Esophagus muscularis mucosa (tissue), 4 donors: ENCODE measurements at regions not wholly inside any gene's neighbourhood (a gene's known extent, or its start where the extent isn't known, plus 50 kb on each side); places are given as distances from the start of the nearest gene placed in this dataset.

ENCODE experiments used
- DNase-seq: peaks from one replicate; pipeline ENCODE4 v3.0.0-alpha.2; 2017; ENCODE audit errors: extremely low spot score
- H3K27ac ChIP-seq, 4 donors: fragments of 200-600 bp; sonication (generic); replicated peaks in 1 of 4; 1 replicate in 3 of 4; 2 replicates in 1 of 4; pipeline ENCODE4 v1.5.1; 2016 to 2019; ENCODE audit warnings: mild to moderate bottlenecking in 1 of 4
- H3K27me3 ChIP-seq, 4 donors: fragments of 200-600 bp; sonication (generic); one replicate each; pipeline versions ENCODE4 v1.5.1 to v1.6.0; 2016 to 2019
- H3K36me3 ChIP-seq, 4 donors: fragments of 200-600 bp; sonication (generic); one replicate each; pipeline ENCODE4 v1.5.1; 2016 to 2019
- H3K4me1 ChIP-seq, 4 donors: fragments of 200-600 bp; sonication (generic); one replicate each; pipeline ENCODE4 v1.5.1; 2016 to 2019
- H3K4me3 ChIP-seq, 4 donors: fragments of 200-600 bp; sonication (generic); 1 replicate in 2 of 4; 2 replicates in 2 of 4; pipeline ENCODE4 v1.5.1; 2016 to 2019; ENCODE audit warnings: mild to moderate bottlenecking in 4 of 4, moderate library complexity in 1 of 4
- H3K9me3 ChIP-seq, 4 donors: fragments of 200-600 bp; sonication (generic); 1 replicate in 3 of 4; 2 replicates in 1 of 4; pipeline ENCODE4 v1.5.1; 2016 to 2019
- CTCF ChIP-seq, 3 experiments: fragments of 200-600 bp in 2 of 3; fragments of 450-650 bp in 1 of 3; sonication (generic) in 2 of 3; IDR thresholded peaks; one replicate each; pipeline ENCODE4 v1.5.1; 2017 to 2019; ENCODE audit warnings: antibody characterized with exemption in 3 of 3, mild to moderate bottlenecking in 2 of 3, moderate library complexity in 1 of 3
- EP300 ChIP-seq: sonication (generic); formaldehyde crosslinking; IDR thresholded peaks from one replicate; pipeline ENCODE4 v1.6.1; 2017; ENCODE audit warnings: antibody characterized with exemption
- POLR2A ChIP-seq: fragments of 450-650 bp; IDR thresholded peaks from one replicate; pipeline ENCODE4 v1.6.1; 2017; ENCODE audit warnings: antibody characterized with exemption, moderate library complexity, mild to moderate bottlenecking, low read depth
- POLR2AphosphoS5 ChIP-seq, 2 donors: sonication (generic); formaldehyde crosslinking; IDR thresholded peaks; one replicate each; pipeline ENCODE4 v1.6.1; 2017; ENCODE audit warnings: antibody characterized with exemption in 2 of 2
- WGBS: methylation state at CpG from one replicate; pipeline ENCODE4 v1.1.5; 2018; 5-methylcytosine and 5-hydroxymethylcytosine counted together
- intact Hi-C: fragments of 100-400 bp; cut with DNase I; formaldehyde crosslinking; loops from one replicate; pipeline ENCODE4 v1.15.1; 2023

GRCh38 chr4:19438233-19438632 lies 813.5 kb upstream of the SLIT2 start:
- Histone ChIP-seq H3K9me3 (peaks cover 0 to 8% (median 3%) of the 10 kb centered on the region in 4 donors), H3K27me3 (no peaks in the 10 kb centered on the region), H3K4me1 (no peaks in the 10 kb centered on the region), H3K36me3 (no peaks in the 10 kb centered on the region), H3K27ac (no peak overlapping the region), H3K4me3 (no peak overlapping the region)
- intact Hi-C loops: no loop called here
- 93% methylated on average over 1 of the region's 1 CpG for WGBS
- TF ChIP-seq CTCF (IDR thresholded peaks at IDR 0.05) (no peak), EP300 (no peak), POLR2AphosphoS5 (IDR thresholded peaks at IDR 0.05) (no peak), POLR2A (no peak)
- no peak for DNase-seq

- no peak for DNase-seq
- TF ChIP-seq EP300: no peak
- TF ChIP-seq POLR2AphosphoS5 (IDR thresholded peaks at IDR 0.05): no peak
- TF ChIP-seq CTCF (IDR thresholded peaks at IDR 0.05): no peak
- no peak for TF ChIP-seq POLR2A
- no peak overlapping the region for H3K27ac ChIP-seq
- H3K4me1 ChIP-seq: no peaks in the 10 kb centered on the region
- H3K27me3 ChIP-seq: no peaks in the 10 kb centered on the region
- H3K9me3 ChIP-seq: no peaks in the 10 kb centered on the region
- intact Hi-C loops: no loop called here
- H3K4me3 ChIP-seq: no peak overlapping the region
- WGBS: 73% methylated on average over 1 of the region's 2 CpGs
- no peaks in the 10 kb centered on the region for H3K36me3 ChIP-seq
These were observed 814.7 kb upstream of the SLIT2 start for GRCh38 chr4:19437008-19437407.

- H3K27me3 ChIP-seq: no peaks in the 10 kb centered on the region
- 79% methylated on average over 4 of the region's 4 CpGs for WGBS
- no peak for TF ChIP-seq POLR2A
- no peak for TF ChIP-seq CTCF (IDR thresholded peaks at IDR 0.05)
- TF ChIP-seq POLR2AphosphoS5 (IDR thresholded peaks at IDR 0.05): no peak
- TF ChIP-seq EP300: no peak
- H3K4me1 ChIP-seq: no peaks in the 10 kb centered on the region
- H3K4me3 ChIP-seq: no peak overlapping the region
- intact Hi-C loops: no loop called here
- no peak for DNase-seq
- H3K9me3 ChIP-seq: peaks cover 0 to 19% (median 7%) of the 10 kb centered on the region in 4 donors
- no peak overlapping the region for H3K27ac ChIP-seq
- H3K36me3 ChIP-seq: no peaks in the 10 kb centered on the region
These were observed 822.0 kb upstream of the SLIT2 start for GRCh38 chr4:19429684-19430083.

- DNase-seq: no peak
- intact Hi-C loops: no loop called here
- Histone ChIP-seq H3K4me3 (no peak overlapping the region), H3K9me3 (peaks cover 0 to 8% (median 3%) of the 10 kb centered on the region in 4 donors), H3K36me3 (no peaks in the 10 kb centered on the region), H3K4me1 (no peaks in the 10 kb centered on the region), H3K27ac (no peak overlapping the region), H3K27me3 (no peaks in the 10 kb centered on the region)
- TF ChIP-seq POLR2A (no peak), CTCF (IDR thresholded peaks at IDR 0.05) (no peak), EP300 (no peak), POLR2AphosphoS5 (IDR thresholded peaks at IDR 0.05) (no peak)
These were observed 826.6 kb upstream of the SLIT2 start for GRCh38 chr4:19425146-19425545.

- no peaks in the 10 kb centered on the region for H3K9me3 ChIP-seq
- H3K36me3 ChIP-seq: no peaks in the 10 kb centered on the region
- no peak overlapping the region for H3K4me3 ChIP-seq
- no peak for DNase-seq
- intact Hi-C loops: no loop called here
- WGBS: 25% methylated on average over 2 of the region's 2 CpGs
- no peak overlapping the region for H3K27ac ChIP-seq
- no peaks in the 10 kb centered on the region for H3K27me3 ChIP-seq
- TF ChIP-seq CTCF (IDR thresholded peaks at IDR 0.05) (no peak), EP300 (no peak), POLR2AphosphoS5 (IDR thresholded peaks at IDR 0.05) (no peak), POLR2A (no peak)
- H3K4me1 ChIP-seq: no peaks in the 10 kb centered on the region
These were observed 834.4 kb upstream of the SLIT2 start for GRCh38 chr4:19417256-19417655.
